Peyer's patch (tissue), 4 donors: ENCODE measurements at regions not wholly inside any gene's neighbourhood (a gene's known extent, or its start where the extent isn't known, plus 50 kb on each side); places are given as distances from the start of the nearest gene placed in this dataset.

Experiments
- CTCF ChIP-seq, 6 experiments: fragments of 450-650 bp in 4 of 6; fragments of 200-600 bp in 2 of 6; sonication (generic) in 1 of 6; IDR thresholded peaks; one replicate each; pipeline ENCODE4 v1.5.1; 2017 to 2019; ENCODE audit warnings: antibody characterized with exemption in 6 of 6, mild to moderate bottlenecking in 3 of 6, moderate library complexity in 1 of 6
- POLR2A ChIP-seq, 2 donors: fragments of 450-650 bp; IDR thresholded peaks; one replicate each; pipeline ENCODE4 v1.5.1; 2017; ENCODE audit warnings: antibody characterized with exemption in 2 of 2, mild to moderate bottlenecking in 2 of 2, moderate library complexity in 2 of 2

- TF ChIP-seq POLR2A (IDR thresholded peaks at IDR 0.05) (no peak), CTCF (IDR thresholded peaks at IDR 0.05) (no peak)
Measured at GRCh38 chr9:73423891-73424290, 272.2 kb downstream of the ANXA1 start.
